Stimulated activated CD4-positive, alpha-beta T cell treated with anti-CD3 and anti-CD28 coated beads, Interleukin-2, amount 100 ng/mL, for 48 hours (primary cell): ENCODE measurements at regions not wholly inside any gene's neighbourhood (a gene's known extent, or its start where the extent isn't known, plus 50 kb on each side); places are given as distances from the start of the nearest gene placed in this dataset.

Experiments
- DNase-seq, 2 donors: peaks; one replicate each; pipeline ENCODE4 v3.0.0-alpha.2; 2020

- no peak for DNase-seq
Observed at GRCh38 chr20:52242237-52243230, 51.0 kb upstream of the ZFP64 start.
